HG02885 (cell line): ENCODE measurements at regions not wholly inside any gene's neighbourhood (a gene's known extent, or its start where the extent isn't known, plus 50 kb on each side); places are given as distances from the start of the nearest gene placed in this dataset.

Experiments
- ATAC-seq: cut with Tn5 transposase; IDR thresholded peaks from one replicate; pipeline ENCODE4 v1.9.1; 2021; ENCODE audit warnings: mild to moderate bottlenecking; ENCODE audit not compliant: unreplicated experiment, poor library complexity

- ATAC-seq: no peak
Measured at GRCh38 chr12:25813843-25814242, 144.6 kb upstream of the RASSF8 start.

- ATAC-seq: no peak
Measured at GRCh38 chr12:25816637-25817036, 141.8 kb upstream of the RASSF8 start.

GRCh38 chr12:25817166-25817565 is 141.3 kb upstream of the RASSF8 start:
- no peak for ATAC-seq

GRCh38 chr12:25818596-25819390 is 139.7 kb upstream of the RASSF8 start:
- no peak for ATAC-seq

- no peak for ATAC-seq
Measured at GRCh38 chr12:25819691-25820090, 138.8 kb upstream of the RASSF8 start.

- no peak for ATAC-seq
Measured at GRCh38 chr12:25822281-25822680, 136.2 kb upstream of the RASSF8 start.

- ATAC-seq: no peak
Measured at GRCh38 chr12:25824734-25825133, 133.7 kb upstream of the RASSF8 start.

GRCh38 chr12:25825446-25825845 is 133.0 kb upstream of the RASSF8 start:
- ATAC-seq: no peak

- ATAC-seq: no peak
Measured at GRCh38 chr12:25827141-25827540, 131.3 kb upstream of the RASSF8 start.

GRCh38 chr12:25827747-25828146 is 130.7 kb upstream of the RASSF8 start:
- ATAC-seq: no peak

GRCh38 chr12:25828188-25828587 is 130.3 kb upstream of the RASSF8 start:
- no peak for ATAC-seq

GRCh38 chr12:25829192-25829591 is 129.3 kb upstream of the RASSF8 start:
- no peak for ATAC-seq

GRCh38 chr12:25830456-25830855 is 128.0 kb upstream of the RASSF8 start:
- ATAC-seq: no peak

GRCh38 chr12:25833657-25834056 is 124.8 kb upstream of the RASSF8 start:
- no peak for ATAC-seq

GRCh38 chr12:25835385-25835784 is 123.1 kb upstream of the RASSF8 start:
- ATAC-seq: no peak

- ATAC-seq: no peak
Measured at GRCh38 chr12:25838007-25838406, 120.5 kb upstream of the RASSF8 start.

GRCh38 chr12:25839470-25839869 is 119.0 kb upstream of the RASSF8 start:
- no peak for ATAC-seq

- no peak for ATAC-seq
Measured at GRCh38 chr12:25840678-25841465, 117.6 kb upstream of the RASSF8 start.

GRCh38 chr12:25842254-25842653 is 116.2 kb upstream of the RASSF8 start:
- ATAC-seq: no peak

GRCh38 chr12:25843976-25844375 is 114.5 kb upstream of the RASSF8 start:
- no peak for ATAC-seq

- ATAC-seq: no peak
Measured at GRCh38 chr12:25845415-25845814, 113.1 kb upstream of the RASSF8 start.

GRCh38 chr12:25852792-25853191 is 105.7 kb upstream of the RASSF8 start:
- ATAC-seq: no peak
